GM19452 (cell line): ENCODE measurements at regions not wholly inside any gene's neighbourhood (a gene's known extent, or its start where the extent isn't known, plus 50 kb on each side); places are given as distances from the start of the nearest gene placed in this dataset.
"Not testable (repeated sequence)": the region's sequence is repeated elsewhere in the genome, so short reads cannot be mapped to it uniquely, and the experiment has no call there.

Experiments used
- ATAC-seq: cut with Tn5 transposase; IDR thresholded peaks from one replicate; pipeline ENCODE4 v1.9.1; 2021; ENCODE audit not compliant: unreplicated experiment

DNA sequence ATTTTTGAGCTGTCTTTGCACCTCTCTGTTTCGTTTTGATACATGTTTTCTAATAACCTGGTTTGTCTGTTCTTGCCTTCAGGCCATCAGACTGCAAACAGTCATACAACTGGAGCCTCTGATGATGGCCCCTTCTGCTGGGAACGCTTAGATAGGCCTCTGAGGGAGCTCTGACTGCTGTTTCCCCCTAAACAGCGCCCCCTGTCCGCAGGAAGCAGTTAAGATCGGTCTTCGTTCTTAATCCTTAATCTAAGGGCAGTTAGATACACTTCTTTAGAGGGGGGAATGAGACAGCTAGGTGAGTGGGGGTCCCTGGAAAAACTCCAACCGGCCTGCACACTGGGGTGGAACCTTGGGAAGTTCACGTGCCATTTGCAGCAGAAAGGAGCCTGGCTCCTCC is 1338.8 kb upstream of the SEL1L start:
- ATAC-seq = no peak

- no peak for ATAC-seq
Observed at GRCh38 chr14:82878951-82879350, 1345.3 kb upstream of the SEL1L start.

DNA sequence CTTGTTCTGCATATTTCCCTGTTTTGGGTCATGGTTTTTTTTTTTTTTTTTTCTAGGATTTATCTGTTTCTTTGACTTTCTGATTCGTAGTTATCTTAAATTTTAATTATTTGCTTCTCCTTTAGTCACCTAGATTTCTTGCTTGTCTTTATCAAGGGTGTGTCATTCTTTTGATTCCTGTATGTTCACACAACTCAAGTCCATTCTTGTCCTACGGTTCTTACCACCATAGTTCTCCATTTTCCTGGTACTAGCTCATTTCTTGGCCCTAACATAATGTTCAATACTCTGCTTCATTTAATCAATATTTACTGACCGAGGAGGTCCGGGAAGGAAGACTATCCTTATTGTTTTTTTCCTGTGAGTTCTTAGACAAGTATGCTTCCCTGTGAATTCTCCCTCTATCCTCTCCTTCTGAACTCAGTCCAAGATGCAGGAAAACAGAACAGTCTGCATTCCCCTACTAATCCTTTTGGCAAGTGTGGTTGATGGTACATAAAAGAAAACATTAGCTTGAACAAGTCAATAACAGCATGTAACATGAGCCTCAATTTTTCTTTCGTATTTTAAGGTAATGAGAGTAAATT is 1346.4 kb upstream of the SEL1L start:
- ATAC-seq = no peak

GRCh38 chr14:82886670-82887069 is 1353.0 kb upstream of the SEL1L start:
- ATAC-seq = no peak

- ATAC-seq = no peak
Observed at GRCh38 chr14:82889701-82890100, 1356.0 kb upstream of the SEL1L start.

GRCh38 chr14:82896476-82896875 is 1362.8 kb upstream of the SEL1L start:
- ATAC-seq = no peak

- no peak for ATAC-seq
Observed at GRCh38 chr14:82897469-82898308, 1364.0 kb upstream of the SEL1L start.

DNA sequence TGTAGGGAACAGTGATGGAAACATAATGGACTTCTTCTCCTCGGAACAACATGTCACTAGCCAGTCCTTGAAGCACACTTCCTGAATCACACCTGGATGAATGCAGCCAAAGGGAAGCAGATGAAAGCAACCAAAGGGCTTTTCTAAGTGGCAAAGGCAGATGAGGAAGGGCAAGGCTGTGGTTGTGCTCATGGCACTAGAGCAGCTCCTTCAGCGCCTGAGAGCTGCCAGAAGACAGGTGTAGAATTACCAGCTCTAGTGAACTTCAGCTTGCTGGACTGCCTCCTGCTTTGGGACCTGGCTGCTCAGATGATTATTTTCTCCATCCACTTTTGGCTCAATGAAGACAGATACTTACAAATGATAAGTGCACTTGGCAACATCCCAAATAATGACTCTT is 1372.1 kb upstream of the SEL1L start:
- no peak for ATAC-seq

- ATAC-seq = no peak
Observed at GRCh38 chr14:82911930-82912329, 1378.3 kb upstream of the SEL1L start.

DNA sequence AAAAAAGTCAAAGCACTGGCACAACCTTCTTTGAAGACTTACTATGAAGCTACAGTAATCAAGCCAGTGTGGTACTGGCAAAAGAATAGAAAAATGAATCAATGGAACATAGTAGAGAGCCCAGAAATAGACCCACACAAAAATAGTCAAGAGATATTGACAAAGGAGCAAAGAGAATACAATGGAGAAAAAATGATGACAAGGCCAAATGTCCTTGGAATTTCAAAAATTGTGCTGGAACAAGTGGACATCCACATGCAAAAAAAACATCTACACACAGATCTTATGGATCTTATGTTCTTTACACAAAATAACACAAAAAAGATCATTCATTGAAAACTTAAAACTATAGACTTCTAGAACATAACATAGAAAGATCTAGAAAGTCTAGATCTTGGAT is 1379.7 kb upstream of the SEL1L start:
- no peak for ATAC-seq

- no peak for ATAC-seq
Observed at GRCh38 chr14:82915381-82915780, 1381.7 kb upstream of the SEL1L start.

DNA sequence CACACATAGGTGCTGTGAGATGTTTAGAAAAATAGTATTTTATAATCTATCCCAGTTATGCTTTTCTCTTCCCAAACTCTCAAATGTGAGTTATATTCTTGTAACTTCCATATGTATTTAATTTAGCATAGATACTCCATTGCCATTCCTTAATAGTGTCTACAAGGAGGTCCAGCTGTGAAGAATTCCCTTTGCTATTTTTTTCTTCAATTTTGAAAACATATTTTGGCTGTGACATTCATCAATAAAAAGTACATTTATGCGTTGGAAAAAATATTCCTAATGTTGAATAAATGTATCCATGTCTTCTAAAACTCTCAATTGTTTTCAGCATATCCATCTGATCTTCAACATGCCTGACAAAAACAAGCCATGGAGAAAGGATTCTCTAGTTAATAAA is 1402.0 kb upstream of the SEL1L start:
- no peak for ATAC-seq

GRCh38 chr14:82951171-82951570 is 1417.5 kb upstream of the SEL1L start:
- ATAC-seq = no peak

DNA sequence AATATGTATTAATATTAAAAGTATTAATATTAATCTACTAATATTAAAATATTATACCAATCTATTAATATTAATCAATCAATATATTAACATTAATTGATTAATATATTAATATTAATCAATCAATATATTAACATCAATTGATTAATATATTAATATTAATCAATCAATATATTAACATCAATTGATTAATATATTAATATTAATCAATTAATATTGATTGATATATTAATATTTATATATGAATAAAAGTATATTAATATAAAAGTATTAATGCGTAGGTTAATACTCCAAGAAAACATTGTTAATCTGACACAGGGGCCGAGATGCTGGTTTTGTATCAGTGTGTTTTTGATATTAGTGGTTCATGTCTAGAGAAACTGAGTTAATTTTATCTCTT is 1430.1 kb upstream of the SEL1L start:
- ATAC-seq = no peak

- no peak for ATAC-seq
Observed at GRCh38 chr14:82987502-82988124, 1454.0 kb upstream of the SEL1L start.

- not testable (repeated sequence) for ATAC-seq
Observed at GRCh38 chr14:82994547-82994946, 1460.9 kb upstream of the SEL1L start.

- no peak for ATAC-seq
Observed at GRCh38 chr14:82999802-83000201, 1466.1 kb upstream of the SEL1L start.

GRCh38 chr14:83004456-83005006 is 1470.9 kb upstream of the SEL1L start:
- ATAC-seq = no peak

DNA sequence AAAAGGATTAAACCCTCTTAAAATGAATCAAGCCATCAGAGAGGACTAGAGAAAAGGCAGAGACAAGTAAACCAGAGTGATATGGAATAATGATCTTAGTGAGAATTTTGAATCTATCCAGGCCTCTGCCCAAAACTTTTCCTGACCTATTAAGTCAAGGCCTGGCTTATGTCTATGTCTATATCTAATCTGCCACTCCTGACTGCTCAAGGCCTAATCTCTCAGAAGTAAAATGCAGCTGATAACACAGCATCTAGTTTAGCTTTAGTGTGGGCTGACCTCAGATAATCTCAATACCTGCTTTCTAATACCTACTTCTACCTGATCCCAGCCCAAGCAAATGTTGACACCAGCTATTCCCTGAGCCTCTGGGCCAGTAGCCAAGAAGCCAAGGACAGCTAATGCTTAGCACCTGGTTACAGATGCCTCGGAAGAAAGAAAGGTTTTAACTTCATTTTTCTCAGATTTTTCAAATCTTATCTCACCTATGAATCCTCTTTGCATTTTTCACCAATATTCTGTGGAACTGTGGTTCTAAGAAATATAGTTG is 1472.5 kb upstream of the SEL1L start:
- ATAC-seq = no peak

DNA sequence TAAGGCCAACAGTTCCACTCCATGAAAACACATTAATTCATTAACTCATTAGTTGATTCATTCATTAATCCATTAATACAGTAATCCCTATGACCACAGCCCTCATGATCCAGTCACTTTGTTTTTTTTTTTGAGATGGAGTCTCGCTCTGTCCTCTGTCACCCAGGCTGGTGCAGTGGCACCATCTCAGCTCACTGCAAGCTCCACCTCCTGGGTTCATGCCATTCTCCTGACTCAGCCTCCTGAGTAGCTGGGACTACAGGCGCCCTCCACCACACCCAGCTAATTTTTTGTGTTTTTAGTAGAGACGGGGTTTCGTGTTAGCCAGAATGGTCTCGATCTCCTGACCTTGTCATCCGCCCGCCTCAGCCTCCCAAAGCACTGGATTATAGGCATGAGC is 1473.4 kb upstream of the SEL1L start:
- not testable (repeated sequence) for ATAC-seq

- no peak for ATAC-seq
Observed at GRCh38 chr14:83007641-83008225, 1474.1 kb upstream of the SEL1L start.
